Choroid plexus epithelial cell (primary cell): ENCODE measurements at regions not wholly inside any gene's neighbourhood (a gene's known extent, or its start where the extent isn't known, plus 50 kb on each side); places are given as distances from the start of the nearest gene placed in this dataset.

Experiments used
- DNase-seq: peaks from one replicate; pipeline ENCODE4 v3.0.0-alpha.2; 2010; ENCODE audit warnings: low read depth
- H3K4me3 ChIP-seq: 2 replicates; pipeline ENCODE4 v1.5.1; 2011; ENCODE audit warnings: low read depth, mild to moderate bottlenecking, control low read depth, low read length, moderate library complexity
- TF ChIP-seq, protein P1 (sequence below): conservative IDR thresholded peaks from 2 replicates; pipeline ENCODE4 v1.5.1; 2011; ENCODE audit warnings: low read depth, mild to moderate bottlenecking, control low read depth, inconsistent platforms, low read length, moderate library complexity

DNA sequence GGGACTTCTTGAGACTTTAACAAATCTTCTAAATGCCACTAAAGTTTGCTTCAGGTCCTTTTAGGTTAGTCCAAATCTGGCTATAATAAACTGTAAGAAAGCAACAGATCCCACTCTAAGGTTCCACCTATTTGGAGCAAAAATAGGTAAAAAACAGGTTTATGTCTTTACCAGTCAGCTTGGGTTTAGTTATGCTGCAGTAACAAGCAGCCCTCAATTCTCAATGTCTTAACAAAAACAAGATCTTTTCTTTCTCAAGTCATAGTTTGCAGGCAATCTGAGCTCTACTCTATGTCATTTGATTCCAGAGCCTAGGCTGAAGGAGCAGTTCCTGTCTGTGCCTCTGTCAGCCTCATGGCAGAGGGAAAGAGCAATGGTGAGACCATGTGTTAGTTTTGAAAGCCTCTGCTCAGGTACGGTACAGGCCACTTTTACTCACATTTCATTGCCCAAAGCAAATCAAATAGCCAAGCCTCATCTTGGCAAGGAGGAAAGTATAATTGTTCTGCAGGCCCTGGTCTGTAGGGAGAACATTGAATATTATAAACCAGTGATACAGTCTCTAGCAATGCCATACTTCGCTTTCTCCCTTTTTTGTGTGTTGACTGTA, 108.6 kb downstream of the CD83 start:
- no peak overlapping the region for H3K4me3 ChIP-seq
- no peak for DNase-seq
- TF ChIP-seq, protein P1, sequence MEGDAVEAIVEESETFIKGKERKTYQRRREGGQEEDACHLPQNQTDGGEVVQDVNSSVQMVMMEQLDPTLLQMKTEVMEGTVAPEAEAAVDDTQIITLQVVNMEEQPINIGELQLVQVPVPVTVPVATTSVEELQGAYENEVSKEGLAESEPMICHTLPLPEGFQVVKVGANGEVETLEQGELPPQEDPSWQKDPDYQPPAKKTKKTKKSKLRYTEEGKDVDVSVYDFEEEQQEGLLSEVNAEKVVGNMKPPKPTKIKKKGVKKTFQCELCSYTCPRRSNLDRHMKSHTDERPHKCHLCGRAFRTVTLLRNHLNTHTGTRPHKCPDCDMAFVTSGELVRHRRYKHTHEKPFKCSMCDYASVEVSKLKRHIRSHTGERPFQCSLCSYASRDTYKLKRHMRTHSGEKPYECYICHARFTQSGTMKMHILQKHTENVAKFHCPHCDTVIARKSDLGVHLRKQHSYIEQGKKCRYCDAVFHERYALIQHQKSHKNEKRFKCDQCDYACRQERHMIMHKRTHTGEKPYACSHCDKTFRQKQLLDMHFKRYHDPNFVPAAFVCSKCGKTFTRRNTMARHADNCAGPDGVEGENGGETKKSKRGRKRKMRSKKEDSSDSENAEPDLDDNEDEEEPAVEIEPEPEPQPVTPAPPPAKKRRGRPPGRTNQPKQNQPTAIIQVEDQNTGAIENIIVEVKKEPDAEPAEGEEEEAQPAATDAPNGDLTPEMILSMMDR = no peak

DNA sequence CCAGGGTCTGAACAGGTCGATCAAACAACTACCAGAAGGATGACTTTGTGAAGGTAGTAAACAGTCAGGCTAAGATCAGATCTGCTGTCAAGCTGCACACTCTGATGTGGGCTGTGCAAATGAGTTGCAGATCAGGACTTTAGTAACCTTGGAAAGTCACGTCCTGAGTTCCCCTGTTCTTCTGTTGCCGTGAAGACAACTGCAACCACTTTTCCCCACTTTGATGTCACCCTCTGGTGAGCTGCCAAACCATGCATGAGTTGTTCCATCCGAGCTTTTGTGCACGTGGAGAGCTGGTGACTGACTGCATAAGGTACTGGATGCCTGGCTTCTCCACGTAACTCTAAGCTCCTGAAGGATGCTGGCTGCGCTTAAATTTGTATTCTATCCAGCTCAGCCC, 111.0 kb downstream of the CD83 start:
- no peak overlapping the region for H3K4me3 ChIP-seq
- TF ChIP-seq, protein P1 = no peak
- DNase-seq = no peak

DNA sequence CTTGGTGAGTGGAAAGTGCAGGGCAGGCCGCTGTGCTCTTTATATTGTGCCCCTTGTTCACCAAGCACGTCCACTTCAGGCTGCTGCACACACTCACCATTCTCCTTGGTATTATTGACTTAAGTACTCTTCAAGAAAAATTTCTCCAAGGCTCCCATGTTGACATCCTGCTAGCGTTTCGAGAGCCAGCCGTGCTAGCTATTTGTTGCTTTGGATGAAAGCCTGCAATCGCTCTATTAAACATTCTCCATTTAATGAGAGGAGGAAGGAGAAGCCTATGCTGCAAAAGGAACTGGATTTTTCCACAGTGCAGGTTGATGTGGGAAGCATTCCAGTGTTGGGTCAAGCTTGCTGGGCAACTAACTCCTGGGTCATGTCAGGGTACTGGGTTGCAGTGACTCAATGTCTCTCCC, 113.5 kb downstream of the CD83 start:
- TF ChIP-seq, protein P1 = no peak
- no peak overlapping the region for H3K4me3 ChIP-seq
- DNase-seq = no peak

DNA sequence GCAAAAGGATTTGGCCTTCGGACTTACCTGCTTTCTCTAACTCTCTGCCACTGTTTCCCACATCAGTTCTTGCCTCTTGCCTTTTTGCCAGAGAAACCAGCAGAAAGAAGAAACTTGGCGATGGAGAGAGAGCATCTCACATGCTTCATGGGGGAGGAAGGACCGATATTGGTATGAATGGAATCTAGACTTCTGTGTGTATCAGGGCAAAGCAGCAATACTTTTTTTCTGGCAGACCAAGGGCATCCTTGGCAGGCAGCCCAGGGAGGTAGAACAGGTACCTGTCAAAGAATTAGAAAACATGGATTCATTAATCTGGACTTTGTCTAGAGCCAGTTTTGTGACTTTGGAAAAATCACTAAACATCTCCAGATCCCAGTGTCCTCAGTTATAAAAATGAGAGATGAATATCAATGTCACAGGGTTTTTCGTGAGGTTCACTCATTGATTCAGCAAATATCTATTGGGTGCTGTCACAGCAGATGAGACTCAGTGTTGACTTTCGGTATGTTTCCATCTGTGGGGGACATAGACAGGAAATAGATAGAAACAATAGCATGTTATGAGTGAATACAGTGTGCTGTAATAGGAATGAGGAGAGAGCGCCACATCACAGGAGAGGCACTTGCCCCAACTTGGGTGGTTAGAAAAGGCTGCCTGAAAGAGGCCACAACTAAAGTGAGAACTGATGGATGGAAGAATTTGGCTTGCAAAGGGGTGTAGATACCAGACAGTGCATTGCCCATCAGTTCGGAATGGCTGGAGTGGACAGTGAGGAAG, 114.1 kb downstream of the CD83 start:
- H3K4me3 ChIP-seq = no peak overlapping the region
- TF ChIP-seq, protein P1 = no peak
- no peak for DNase-seq

DNA sequence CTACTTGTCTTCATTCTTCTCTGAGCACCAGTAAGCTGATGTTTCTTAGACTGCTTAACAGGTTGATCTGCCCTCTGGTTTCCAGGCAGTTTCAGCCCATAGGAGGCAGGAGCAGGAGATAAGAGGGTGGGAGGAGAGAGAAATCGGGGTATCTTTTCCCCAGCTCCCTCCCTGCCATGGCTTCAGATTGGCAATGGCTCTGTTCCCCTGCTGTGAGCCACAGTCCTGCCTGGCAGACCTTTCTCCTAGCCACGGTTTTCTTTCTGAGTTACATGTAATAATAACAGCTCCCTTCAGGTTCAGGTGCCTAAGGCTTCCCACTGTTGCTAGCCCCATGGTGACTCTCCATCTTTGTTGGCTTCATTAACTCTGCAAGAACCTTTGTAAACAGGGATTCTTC, 115.3 kb downstream of the CD83 start:
- DNase-seq = no peak
- TF ChIP-seq, protein P1 = no peak
- no peak overlapping the region for H3K4me3 ChIP-seq

DNA sequence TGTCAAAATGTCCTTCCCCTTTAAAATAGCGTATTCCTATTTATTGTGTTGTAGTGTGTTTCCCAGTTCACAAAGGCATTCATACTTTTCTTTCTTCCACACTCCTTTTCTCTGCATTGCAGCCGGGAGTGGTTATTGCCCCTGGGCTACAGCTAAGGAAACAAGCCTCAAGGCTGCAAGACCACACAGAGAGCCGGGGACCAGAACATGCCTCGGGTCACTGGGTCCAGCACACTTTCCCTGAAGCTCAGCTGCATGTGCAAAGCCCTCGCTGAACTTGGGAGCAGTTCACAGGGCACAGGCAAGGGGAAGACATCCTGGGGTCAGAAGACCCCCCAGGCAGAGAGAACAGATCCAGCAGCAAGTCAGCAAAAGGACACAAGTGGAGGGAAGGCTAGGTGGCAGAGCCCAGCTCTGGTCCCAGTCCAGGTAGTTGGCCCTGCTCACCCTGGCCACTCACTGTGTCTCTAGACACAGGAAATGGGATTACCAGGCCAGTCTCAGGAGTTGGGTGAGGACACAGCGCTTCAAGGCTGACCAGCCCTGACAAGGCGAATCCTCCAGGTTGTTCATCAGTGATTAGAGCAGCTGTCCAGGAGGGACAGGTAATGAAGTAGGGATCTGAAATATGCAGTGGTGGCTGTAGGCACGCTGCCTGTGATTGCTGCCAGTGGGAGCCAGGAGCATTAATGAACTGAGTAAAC, 118.2 kb downstream of the CD83 start:
- TF ChIP-seq, protein P1 = no peak
- no peak overlapping the region for H3K4me3 ChIP-seq
- no peak for DNase-seq

DNA sequence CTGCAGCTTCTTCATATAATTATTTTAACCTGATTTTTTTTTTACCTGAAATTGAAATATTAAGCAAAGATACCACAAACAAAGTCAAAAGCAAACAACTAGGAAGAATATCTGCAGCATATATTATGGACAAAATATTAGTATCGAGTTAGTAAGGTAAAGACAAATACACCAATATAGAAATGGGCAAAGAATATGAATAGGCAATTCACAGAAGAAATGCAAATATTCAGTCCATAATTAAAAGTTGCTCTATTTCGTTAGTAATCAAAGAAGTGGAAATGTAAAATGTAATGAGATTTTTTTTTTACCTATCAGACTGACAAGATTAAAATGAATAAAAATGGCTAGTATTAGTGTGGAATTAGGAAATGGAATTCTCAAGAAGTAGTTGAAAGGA, 121.5 kb downstream of the CD83 start:
- TF ChIP-seq, protein P1 = no peak
- H3K4me3 ChIP-seq = no peak overlapping the region
- no peak for DNase-seq
